Keratinocyte (primary cell): ENCODE measurements at regions not wholly inside any gene's neighbourhood (a gene's known extent, or its start where the extent isn't known, plus 50 kb on each side); places are given as distances from the start of the nearest gene placed in this dataset.

Experiments used
- DNase-seq: peaks from one replicate; pipeline ENCODE4 v3.0.0-alpha.2; 2011; ENCODE audit warnings: low read depth, missing footprints, low spot score
- FAIRE-seq: peaks from 2 replicates; lab custom pipeline; 2011; peaks lifted over from hg19 to GRCh38; lab: Jason Lieb, UNC
- H2AFZ ChIP-seq: 2 replicates; pipeline ENCODE4 v1.6.0; 2012; ENCODE audit warnings: low read length, control low read depth, inconsistent platforms; ENCODE audit not compliant: control insufficient read depth
- H3K27ac ChIP-seq: 2 replicates; pipeline ENCODE4 v1.5.1; 2011; ENCODE audit warnings: low read length; ENCODE audit not compliant: control insufficient read depth, insufficient read depth
- H3K27me3 ChIP-seq: 3 replicates; pipeline ENCODE4 v1.6.0; 2011; ENCODE audit warnings: low read length; ENCODE audit not compliant: control insufficient read depth, insufficient read depth; ENCODE audit errors: extremely low read depth
- H3K36me3 ChIP-seq, 2 experiments: 2 replicates in 1 of 2; 3 replicates in 1 of 2; pipeline ENCODE4 v1.5.1; 2011; ENCODE audit warnings: low read length in 2 of 2, mild to moderate bottlenecking in 1 of 2; ENCODE audit not compliant: control insufficient read depth in 2 of 2, insufficient read depth in 2 of 2; ENCODE audit errors: extremely low read depth in 1 of 2
- H3K4me1 ChIP-seq: 3 replicates; pipeline ENCODE4 v1.5.1; 2011; ENCODE audit warnings: low read length; ENCODE audit not compliant: control insufficient read depth, insufficient read depth; ENCODE audit errors: extremely low read depth
- H3K4me2 ChIP-seq: 3 replicates; pipeline ENCODE4 v1.6.0; 2011; ENCODE audit warnings: low read depth, low read length; ENCODE audit not compliant: control insufficient read depth, insufficient read depth; ENCODE audit errors: extremely low read depth
- H3K4me3 ChIP-seq, 3 experiments: fragments of 200-600 bp in 1 of 3; sonication (generic) in 1 of 3; 2 replicates in 2 of 3; 3 replicates in 1 of 3; pipeline ENCODE4 v1.5.1; 2011 to 2016; ENCODE audit warnings: low read length in 3 of 3, mild to moderate bottlenecking in 3 of 3, control low read depth in 2 of 3, inconsistent platforms in 1 of 3, low read depth in 1 of 3, mixed read lengths in 1 of 3, mixed run types in 1 of 3, moderate library complexity in 1 of 3; ENCODE audit not compliant: control insufficient read depth in 2 of 3, insufficient read depth in 2 of 3; ENCODE audit errors: extremely low read depth in 1 of 3
- H3K79me2 ChIP-seq: 2 replicates; pipeline ENCODE4 v1.6.0; 2012; ENCODE audit warnings: low read length; ENCODE audit not compliant: control insufficient read depth, insufficient read depth
- H3K9ac ChIP-seq: 3 replicates; pipeline ENCODE4 v1.6.0; 2011; ENCODE audit warnings: low read length; ENCODE audit not compliant: control insufficient read depth, insufficient read depth; ENCODE audit errors: extremely low read depth
- H3K9me1 ChIP-seq: 3 replicates; pipeline ENCODE4 v1.6.0; 2011; ENCODE audit warnings: low read length; ENCODE audit not compliant: control insufficient read depth, insufficient read depth; ENCODE audit errors: extremely low read depth
- H3K9me3 ChIP-seq: 2 replicates; pipeline ENCODE4 v1.5.1; 2012; ENCODE audit warnings: low read depth, low read length; ENCODE audit not compliant: control insufficient read depth
- H4K20me1 ChIP-seq: 3 replicates; pipeline ENCODE4 v1.6.0; 2011; ENCODE audit warnings: low read length; ENCODE audit not compliant: control insufficient read depth, insufficient read depth; ENCODE audit errors: extremely low read depth
- CTCF ChIP-seq, 3 experiments: IDR thresholded peaks in 1 of 3; conservative IDR thresholded peaks in 1 of 3; optimal IDR thresholded peaks in 1 of 3; 2 replicates in 2 of 3; 3 replicates in 1 of 3; pipeline versions ENCODE3 to v1.5.1; 2011; ENCODE audit warnings: low read length in 3 of 3, mild to moderate bottlenecking in 3 of 3, moderate library complexity in 2 of 3, control low read depth in 1 of 3, inconsistent platforms in 1 of 3; ENCODE audit not compliant: insufficient read depth in 2 of 3; ENCODE audit errors: extremely low read depth in 1 of 3
- EZH2 ChIP-seq: IDR thresholded peaks from one replicate; pipeline ENCODE4 v1.6.1; 2012; ENCODE audit warnings: inconsistent platforms, mild to moderate bottlenecking, low read length, moderate library complexity
- dilution Hi-C: fragments of 300-500 bp; cut with MboI; formaldehyde crosslinking; loops from one replicate; pipeline ENCODE4 v1.7.0; 2020; ENCODE audit warnings: low sequenced_read_pairs; ENCODE audit not compliant: extremely low pct_ligation_motif_present

GRCh38 chr9:12988258-12988657 is 213.4 kb downstream of the LURAP1L start:
- no peaks in the 10 kb centered on the region for H3K9me1 ChIP-seq
- no peak overlapping the region for H2AFZ ChIP-seq
- H3K9ac ChIP-seq = no peak overlapping the region
- no peaks in the 10 kb centered on the region for H3K9me3 ChIP-seq
- no peaks in the 10 kb centered on the region for H3K36me3 ChIP-seq
- H4K20me1 ChIP-seq = no peaks in the 10 kb centered on the region
- no peak overlapping the region for H3K27ac ChIP-seq
- TF ChIP-seq EZH2 (no peak), CTCF (optimal IDR thresholded peaks at IDR 0.05 in 1 of 3, IDR thresholded peaks at IDR 0.05 in 1 of 3, conservative IDR thresholded peaks at IDR 0.05 in 1 of 3; ENCODE audit: extremely low read depth in 1 of 3, insufficient read depth in 2 of 3, low read length in 3 of 3) (no peak)
- FAIRE-seq = no peak
- no peaks in the 10 kb centered on the region for H3K79me2 ChIP-seq
- dilution Hi-C loops = no loop called here
- H3K4me2 ChIP-seq = no peak overlapping the region
- no peaks in the 10 kb centered on the region for H3K27me3 ChIP-seq
- no peak overlapping the region for H3K4me3 ChIP-seq
- H3K4me1 ChIP-seq = no peaks in the 10 kb centered on the region
- DNase-seq = no peak

GRCh38 chr9:12989669-12990068 is 214.8 kb downstream of the LURAP1L start:
- dilution Hi-C loops = no loop called here

More at GRCh38 chr9:12989669-12990068, 214.8 kb downstream of the LURAP1L start:
- no peak for DNase-seq
- no peak overlapping the region for H3K9ac ChIP-seq
- H3K27me3 ChIP-seq = no peaks in the 10 kb centered on the region
- no peaks in the 10 kb centered on the region for H3K36me3 ChIP-seq
- no peaks in the 10 kb centered on the region for H4K20me1 ChIP-seq
- FAIRE-seq = no peak
- no peaks in the 10 kb centered on the region for H3K9me3 ChIP-seq
- H3K9me1 ChIP-seq = no peaks in the 10 kb centered on the region
- H3K4me3 ChIP-seq = no peak overlapping the region
- H2AFZ ChIP-seq = no peak overlapping the region
- no peak overlapping the region for H3K4me2 ChIP-seq
- TF ChIP-seq CTCF (optimal IDR thresholded peaks at IDR 0.05 in 1 of 3, IDR thresholded peaks at IDR 0.05 in 1 of 3, conservative IDR thresholded peaks at IDR 0.05 in 1 of 3; ENCODE audit: extremely low read depth in 1 of 3, insufficient read depth in 2 of 3, low read length in 3 of 3) (no peak), EZH2 (no peak)
- no peaks in the 10 kb centered on the region for H3K4me1 ChIP-seq
- H3K27ac ChIP-seq = no peak overlapping the region
- no peaks in the 10 kb centered on the region for H3K79me2 ChIP-seq
